Endothelial cell of umbilical vein (primary cell): ENCODE measurements at regions not wholly inside any gene's neighbourhood (a gene's known extent, or its start where the extent isn't known, plus 50 kb on each side); places are given as distances from the start of the nearest gene placed in this dataset.

Source experiments
- BruUV-seq: library from RNA; stranded (reverse); fragments of 400-500 nt; replicated peaks from 2 replicates; lab custom pipeline; 2021; lab: Mats Ljungman, UMichigan
- CTCF ChIA-PET: fragments of 300-600, 350-600 bp; sonication (Branson Sonifier 250); formaldehyde crosslinking; loops from one replicate; lab custom pipeline; 2021; ENCODE audit warnings: antibody characterized with exemption, inconsistent platforms; lab: Charles Lee
- POLR2A ChIA-PET: fragments of 300-600, 350-600 bp; sonication (Branson Sonifier 250); formaldehyde crosslinking; loops from one replicate; lab custom pipeline; 2021; ENCODE audit warnings: antibody characterized with exemption, inconsistent platforms; lab: Charles Lee
- DNase-seq: peaks from one replicate; pipeline ENCODE4 v3.0.0-alpha.2; 2011; ENCODE audit warnings: low read depth, low spot score
- FAIRE-seq: peaks from 2 replicates; lab custom pipeline; 2011; peaks lifted over from hg19 to GRCh38; lab: Jason Lieb, UNC
- H2AFZ ChIP-seq: 2 replicates; pipeline ENCODE4 v1.6.0; 2012; ENCODE audit warnings: low read depth, low read length, control low read depth, inconsistent platforms
- H3K27ac ChIP-seq: 2 replicates; pipeline ENCODE4 v1.5.1; 2011; ENCODE audit warnings: low read depth, mild to moderate bottlenecking, control low read depth, low read length, moderate library complexity; ENCODE audit not compliant: insufficient read depth
- H3K27me3 ChIP-seq, 2 experiments: 2 replicates each; pipeline versions ENCODE4 v1.6.0 to v1.6.1; 2011; ENCODE audit warnings: low read length in 2 of 2, mixed read lengths in 1 of 2; ENCODE audit not compliant: control insufficient read depth in 2 of 2, insufficient read depth in 2 of 2
- H3K36me3 ChIP-seq, 2 experiments: 2 replicates in 1 of 2; 3 replicates in 1 of 2; pipeline ENCODE4 v1.5.1; 2011; ENCODE audit warnings: low read length in 2 of 2, mild to moderate bottlenecking in 1 of 2, moderate library complexity in 1 of 2; ENCODE audit not compliant: control insufficient read depth in 2 of 2, insufficient read depth in 2 of 2; ENCODE audit errors: extremely low read depth in 1 of 2
- H3K4me1 ChIP-seq: 3 replicates; pipeline ENCODE4 v1.5.1; 2011; ENCODE audit warnings: mild to moderate bottlenecking, low read length; ENCODE audit not compliant: control insufficient read depth, insufficient read depth; ENCODE audit errors: extremely low read depth
- H3K4me2 ChIP-seq: 2 replicates; pipeline ENCODE4 v1.6.1; 2011; ENCODE audit warnings: low read length, control low read depth, mixed read lengths; ENCODE audit not compliant: insufficient read depth
- H3K4me3 ChIP-seq, 3 experiments: fragments of 200-600 bp in 1 of 3; sonication (generic), shearing (Covaris generic) in 1 of 3; replicated peaks in 1 of 3; 2 replicates each; pipeline ENCODE4 v1.5.1; 2011 to 2016; ENCODE audit warnings: control low read depth in 3 of 3, low read length in 3 of 3, mild to moderate bottlenecking in 2 of 3, inconsistent platforms in 1 of 3, low read depth in 1 of 3, moderate library complexity in 1 of 3; ENCODE audit not compliant: insufficient read depth in 1 of 3
- H3K79me2 ChIP-seq: 2 replicates; pipeline ENCODE4 v1.6.0; 2012; ENCODE audit warnings: low read length, inconsistent platforms; ENCODE audit not compliant: control insufficient read depth, insufficient read depth
- H3K9ac ChIP-seq: replicated peaks from 2 replicates; pipeline ENCODE3; 2011; ENCODE audit warnings: low read length, control low read depth; ENCODE audit not compliant: insufficient read depth; ENCODE audit errors: extremely low read depth
- H3K9me1 ChIP-seq: replicated peaks from 3 replicates; pipeline ENCODE4 v1.6.0; 2011; ENCODE audit warnings: mild to moderate bottlenecking, low read length; ENCODE audit not compliant: control insufficient read depth, insufficient read depth; ENCODE audit errors: extremely low read depth
- H3K9me3 ChIP-seq: replicated peaks from 2 replicates; pipeline ENCODE4 v1.5.1; 2012; ENCODE audit warnings: low read length, inconsistent platforms; ENCODE audit not compliant: control insufficient read depth, insufficient read depth
- H4K20me1 ChIP-seq: replicated peaks from 2 replicates; pipeline ENCODE3; 2011; ENCODE audit warnings: mild to moderate bottlenecking, low read length; ENCODE audit not compliant: control insufficient read depth, insufficient read depth; ENCODE audit errors: extremely low read depth
- EZH2 ChIP-seq: IDR thresholded peaks from 2 replicates; pipeline ENCODE4 v1.6.1; 2012; ENCODE audit warnings: borderline replicate concordance, low read depth, mild to moderate bottlenecking, moderate library complexity, low read length, inconsistent platforms; ENCODE audit not compliant: severe bottlenecking
- FOS ChIP-seq: IDR thresholded peaks from 2 replicates; pipeline ENCODE4 v1.6.1; 2011; ENCODE audit warnings: mild to moderate bottlenecking, low read length, moderate library complexity, borderline replicate concordance; ENCODE audit not compliant: insufficient read depth
- GATA2 ChIP-seq: IDR thresholded peaks from 2 replicates; pipeline ENCODE4 v1.7.0; 2011; ENCODE audit warnings: low read depth, mild to moderate bottlenecking, moderate library complexity, mixed read lengths, low read length; ENCODE audit not compliant: insufficient read length, insufficient read depth
- JUN ChIP-seq: IDR thresholded peaks from 2 replicates; pipeline ENCODE4 v1.6.1; 2011; ENCODE audit warnings: borderline replicate concordance, low read depth; ENCODE audit not compliant: insufficient read length, insufficient read depth
- MYC ChIP-seq: IDR thresholded peaks from one replicate; pipeline ENCODE4 v1.6.1; 2011; ENCODE audit warnings: mild to moderate bottlenecking, low read depth, low read length
- POLR2A ChIP-seq: IDR thresholded peaks from 2 replicates; pipeline ENCODE4 v1.6.1; 2012; ENCODE audit warnings: low read depth, mild to moderate bottlenecking, control low read depth, low read length
- POLR2AphosphoS5 ChIP-seq: IDR thresholded peaks from 2 replicates; pipeline ENCODE4 v1.6.1; 2012; ENCODE audit warnings: low read depth, mild to moderate bottlenecking, control low read depth, low read length, moderate library complexity; ENCODE audit not compliant: insufficient read depth
- dilution Hi-C: fragments of 300-500 bp; cut with MboI; formaldehyde crosslinking; loops from one replicate; pipeline ENCODE4 v1.15.0; 2019; ENCODE audit warnings: low sequenced_read_pairs; ENCODE audit not compliant: extremely low pct_ligation_motif_present
- intact Hi-C: fragments of 100-400 bp; cut with micrococcal nuclease; formaldehyde crosslinking; loops from one replicate; pipeline ENCODE4 v1.10.0; 2022
- TF ChIP-seq, protein P1 (sequence below): IDR thresholded peaks from 2 replicates; pipeline ENCODE4 v1.6.1; 2011; ENCODE audit not compliant: insufficient read depth, insufficient read length
- TF ChIP-seq, protein P2 (sequence below), 2 donors: IDR thresholded peaks; 1 replicate in 1 of 2; 2 replicates in 1 of 2; pipeline ENCODE4 v1.5.1; 2011; ENCODE audit warnings: low read length in 2 of 2, mild to moderate bottlenecking in 2 of 2, moderate library complexity in 2 of 2, control low read depth in 1 of 2, inconsistent platforms in 1 of 2, low read depth in 1 of 2; ENCODE audit not compliant: insufficient read depth in 1 of 2; ENCODE audit errors: extremely low read depth in 1 of 2

DNA sequence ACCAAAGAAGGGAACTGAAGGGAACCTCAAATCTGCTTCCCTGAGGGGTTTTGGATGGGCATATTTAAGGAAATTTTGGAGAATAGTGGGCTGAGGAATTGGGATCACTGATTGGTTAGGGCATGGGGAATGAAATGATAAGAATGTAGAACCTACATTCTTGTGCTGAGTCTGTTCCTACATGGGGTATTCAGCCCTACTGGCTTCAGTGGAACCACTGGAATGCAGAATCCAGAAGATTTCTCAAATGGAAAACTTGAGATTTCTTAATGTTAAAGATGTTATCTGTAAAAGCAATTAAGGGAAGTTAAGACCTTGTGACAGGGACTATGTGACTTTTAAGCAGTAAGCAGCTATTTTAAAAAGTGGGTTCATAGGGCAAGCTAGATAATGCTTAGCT lies 1062.4 kb downstream of the AGBL1 start:
- FAIRE-seq: no peak
- TF ChIP-seq MYC: no peak
- TF ChIP-seq, protein P1, sequence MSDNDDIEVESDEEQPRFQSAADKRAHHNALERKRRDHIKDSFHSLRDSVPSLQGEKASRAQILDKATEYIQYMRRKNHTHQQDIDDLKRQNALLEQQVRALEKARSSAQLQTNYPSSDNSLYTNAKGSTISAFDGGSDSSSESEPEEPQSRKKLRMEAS: no peak
- TF ChIP-seq, protein P2, sequence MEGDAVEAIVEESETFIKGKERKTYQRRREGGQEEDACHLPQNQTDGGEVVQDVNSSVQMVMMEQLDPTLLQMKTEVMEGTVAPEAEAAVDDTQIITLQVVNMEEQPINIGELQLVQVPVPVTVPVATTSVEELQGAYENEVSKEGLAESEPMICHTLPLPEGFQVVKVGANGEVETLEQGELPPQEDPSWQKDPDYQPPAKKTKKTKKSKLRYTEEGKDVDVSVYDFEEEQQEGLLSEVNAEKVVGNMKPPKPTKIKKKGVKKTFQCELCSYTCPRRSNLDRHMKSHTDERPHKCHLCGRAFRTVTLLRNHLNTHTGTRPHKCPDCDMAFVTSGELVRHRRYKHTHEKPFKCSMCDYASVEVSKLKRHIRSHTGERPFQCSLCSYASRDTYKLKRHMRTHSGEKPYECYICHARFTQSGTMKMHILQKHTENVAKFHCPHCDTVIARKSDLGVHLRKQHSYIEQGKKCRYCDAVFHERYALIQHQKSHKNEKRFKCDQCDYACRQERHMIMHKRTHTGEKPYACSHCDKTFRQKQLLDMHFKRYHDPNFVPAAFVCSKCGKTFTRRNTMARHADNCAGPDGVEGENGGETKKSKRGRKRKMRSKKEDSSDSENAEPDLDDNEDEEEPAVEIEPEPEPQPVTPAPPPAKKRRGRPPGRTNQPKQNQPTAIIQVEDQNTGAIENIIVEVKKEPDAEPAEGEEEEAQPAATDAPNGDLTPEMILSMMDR (IDR thresholded peaks at IDR 0.05; ENCODE audit: extremely low read depth in 1 of 2, insufficient read depth in 1 of 2, low read depth in 1 of 2, low read length in 2 of 2): no peak
- TF ChIP-seq EZH2: no peak
- no peak for TF ChIP-seq JUN
- no peak for TF ChIP-seq FOS
- no peak for TF ChIP-seq POLR2A
- no peak for TF ChIP-seq GATA2
- TF ChIP-seq POLR2AphosphoS5: no peak
- dilution Hi-C loops (no loop called here), intact Hi-C loops (no loop called here)
- H3K27me3 ChIP-seq: no peaks in the 10 kb centered on the region
- H3K4me1 ChIP-seq: no peaks in the 10 kb centered on the region
- peaks cover 4% of the 10 kb centered on the region for H3K9me3 ChIP-seq
- H3K27ac ChIP-seq: no peak overlapping the region
- no peak overlapping the region for H3K4me2 ChIP-seq
- H3K9me1 ChIP-seq: no peaks in the 10 kb centered on the region
- no peaks in the 10 kb centered on the region for H4K20me1 ChIP-seq
- H2AFZ ChIP-seq: no peak overlapping the region
- no peak overlapping the region for H3K9ac ChIP-seq
- H3K79me2 ChIP-seq: no peaks in the 10 kb centered on the region
- POLR2A ChIA-PET: no interaction called here
- CTCF ChIA-PET: no interaction called here
- H3K4me3 ChIP-seq: no peak overlapping the region
- H3K36me3 ChIP-seq: no peaks in the 10 kb centered on the region
- no TSS peak for BruUV-seq
- no peak for DNase-seq
